OCI-LY1 (cell line): ENCODE measurements at regions not wholly inside any gene's neighbourhood (a gene's known extent, or its start where the extent isn't known, plus 50 kb on each side); places are given as distances from the start of the nearest gene placed in this dataset.

Experiments used
- EZH2 ChIP-seq: fragments of 200-600 bp; sonication (generic), shearing (Covaris generic); IDR thresholded peaks from 2 replicates; pipeline ENCODE4 v1.8.0; 2017; ENCODE audit warnings: borderline replicate concordance, mixed run types, mild to moderate bottlenecking, antibody characterized with exemption, low read length, moderate library complexity, mixed read lengths
- TF ChIP-seq, protein P1 (sequence below): fragments of 200-600 bp; sonication (generic), shearing (Covaris generic); IDR thresholded peaks from 2 replicates; pipeline ENCODE4 v1.5.1; 2017; ENCODE audit warnings: mild to moderate bottlenecking, antibody characterized with exemption, low read length, moderate library complexity, mixed read lengths

DNA sequence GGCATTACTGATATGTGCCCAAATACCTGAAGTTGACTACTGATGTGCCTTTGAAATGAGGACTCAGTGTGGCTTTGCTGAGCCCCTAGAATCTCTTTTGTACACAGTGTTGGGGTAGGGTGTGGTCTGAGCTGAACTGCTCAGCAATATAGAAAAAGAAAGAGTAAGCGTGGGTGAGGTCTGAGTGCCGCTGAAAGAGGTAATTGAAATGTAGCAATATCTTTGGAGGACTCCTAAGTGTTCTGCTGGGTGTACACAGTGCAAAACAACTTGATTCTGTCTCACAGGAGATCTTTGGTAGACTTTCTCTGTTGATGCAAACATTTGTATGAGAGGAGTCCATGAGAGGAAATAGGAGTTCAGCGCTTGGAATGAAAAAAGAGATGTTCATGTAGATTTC lies 73.7 kb upstream of the PTPN5 start:
- TF ChIP-seq, protein P1, sequence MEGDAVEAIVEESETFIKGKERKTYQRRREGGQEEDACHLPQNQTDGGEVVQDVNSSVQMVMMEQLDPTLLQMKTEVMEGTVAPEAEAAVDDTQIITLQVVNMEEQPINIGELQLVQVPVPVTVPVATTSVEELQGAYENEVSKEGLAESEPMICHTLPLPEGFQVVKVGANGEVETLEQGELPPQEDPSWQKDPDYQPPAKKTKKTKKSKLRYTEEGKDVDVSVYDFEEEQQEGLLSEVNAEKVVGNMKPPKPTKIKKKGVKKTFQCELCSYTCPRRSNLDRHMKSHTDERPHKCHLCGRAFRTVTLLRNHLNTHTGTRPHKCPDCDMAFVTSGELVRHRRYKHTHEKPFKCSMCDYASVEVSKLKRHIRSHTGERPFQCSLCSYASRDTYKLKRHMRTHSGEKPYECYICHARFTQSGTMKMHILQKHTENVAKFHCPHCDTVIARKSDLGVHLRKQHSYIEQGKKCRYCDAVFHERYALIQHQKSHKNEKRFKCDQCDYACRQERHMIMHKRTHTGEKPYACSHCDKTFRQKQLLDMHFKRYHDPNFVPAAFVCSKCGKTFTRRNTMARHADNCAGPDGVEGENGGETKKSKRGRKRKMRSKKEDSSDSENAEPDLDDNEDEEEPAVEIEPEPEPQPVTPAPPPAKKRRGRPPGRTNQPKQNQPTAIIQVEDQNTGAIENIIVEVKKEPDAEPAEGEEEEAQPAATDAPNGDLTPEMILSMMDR, result no peak
- TF ChIP-seq EZH2, result no peak
